HepG2 (cell line): ENCODE measurements at regions not wholly inside any gene's neighbourhood (a gene's known extent, or its start where the extent isn't known, plus 50 kb on each side); places are given as distances from the start of the nearest gene placed in this dataset.

Experiments used
- EP300 ChIP-seq, 3 experiments: sonication (generic) in 1 of 3; formaldehyde crosslinking in 1 of 3; IDR thresholded peaks; 2 replicates each; pipeline versions ENCODE4 v1.5.1 to v1.6.1; 2011 to 2020; ENCODE audit warnings: low read depth in 2 of 3, low read length in 2 of 3, borderline replicate concordance in 1 of 3, improper control_type of control experiment in 1 of 3, mild to moderate bottlenecking in 1 of 3, missing genetic modification reagents in 1 of 3, moderate library complexity in 1 of 3
- ISL2 ChIP-seq: sonication (generic); formaldehyde crosslinking; IDR thresholded peaks from 2 replicates; pipeline ENCODE4 v1.5.0; 2020; ENCODE audit warnings: missing genetic modification reagents
- SMAD9 ChIP-seq: sonication (generic); formaldehyde crosslinking; IDR thresholded peaks from 2 replicates; pipeline ENCODE4 v1.5.1; 2020; ENCODE audit warnings: mild to moderate bottlenecking, missing genetic modification reagents
- SP2 ChIP-seq: sonication (generic); formaldehyde crosslinking; IDR thresholded peaks from 2 replicates; pipeline ENCODE4 v1.5.1; 2020; ENCODE audit warnings: mild to moderate bottlenecking, missing genetic modification reagents
- SUZ12 ChIP-seq: fragments of 150-350 bp; IDR thresholded peaks from 2 replicates; pipeline ENCODE4 v1.6.1; 2014; ENCODE audit warnings: low read depth, low read length
- ZBTB7A ChIP-seq: sonication (generic); formaldehyde crosslinking; IDR thresholded peaks from 2 replicates; pipeline ENCODE4 v1.8.0; 2022; ENCODE audit warnings: mild to moderate bottlenecking, missing genetic modification reagents
- ZFP1 ChIP-seq: IDR thresholded peaks from 2 replicates; pipeline ENCODE4 v1.6.1; 2016
- ZNF292 ChIP-seq: sonication (generic); formaldehyde crosslinking; IDR thresholded peaks from 2 replicates; pipeline ENCODE4 v1.8.1; 2022; ENCODE audit warnings: mild to moderate bottlenecking, low read depth, missing genetic modification reagents, borderline replicate concordance
- ZNF570 ChIP-seq: sonication (generic); formaldehyde crosslinking; IDR thresholded peaks from 2 replicates; pipeline ENCODE4 v1.4.0; 2020; ENCODE audit warnings: mild to moderate bottlenecking, missing genetic modification reagents, borderline replicate concordance
- ZNF629 ChIP-seq: sonication (generic); formaldehyde crosslinking; conservative IDR thresholded peaks from 2 replicates; pipeline ENCODE4 v1.5.0; 2020; ENCODE audit warnings: missing genetic modification reagents
- ZNF768 ChIP-seq: sonication (generic); formaldehyde crosslinking; IDR thresholded peaks from 2 replicates; pipeline ENCODE4 v1.4.0; 2020; ENCODE audit warnings: missing genetic modification reagents
- ZNF772 ChIP-seq: sonication (generic); formaldehyde crosslinking; IDR thresholded peaks from 2 replicates; pipeline ENCODE4 v1.5.0; 2020; ENCODE audit warnings: mild to moderate bottlenecking, missing genetic modification reagents

- no peak for TF ChIP-seq SUZ12
- no peak for TF ChIP-seq ZNF772 (CRISPR knock-in tag)
- no peak for TF ChIP-seq ZNF292 (CRISPR knock-in tag)
- no peak for TF ChIP-seq SP2 (CRISPR knock-in tag)
- no peak for TF ChIP-seq ZBTB7A
- TF ChIP-seq SMAD9 (CRISPR knock-in tag), result no peak
- no peak for TF ChIP-seq ZFP1
- no peak for TF ChIP-seq ZNF570
- TF ChIP-seq ZNF629 (CRISPR knock-in tag), result no peak
- no peak for TF ChIP-seq EP300 (IDR thresholded peaks at IDR 0.05; ENCODE audit: low read depth in 2 of 2, low read length in 2 of 2)
- no peak for TF ChIP-seq EP300 (CRISPR knock-in tag; IDR thresholded peaks at IDR 0.05; ENCODE audit: borderline replicate concordance)
- TF ChIP-seq ISL2 (CRISPR knock-in tag), result no peak
- TF ChIP-seq ZNF768 (CRISPR knock-in tag), result no peak
Measured at GRCh38 chr10:29185050-29185449, 103.8 kb upstream of the LYZL1 start.
